NCI-H2081 (cell line): ENCODE measurements at regions not wholly inside any gene's neighbourhood (a gene's known extent, or its start where the extent isn't known, plus 50 kb on each side); places are given as distances from the start of the nearest gene placed in this dataset.
"Not testable (repeated sequence)": the region's sequence is repeated elsewhere in the genome, so short reads cannot be mapped to it uniquely, and the experiment has no call there.

ENCODE experiments used
- DNase-seq, 2 experiments: peaks; one replicate each; lab custom pipeline; 2025; lab: John Stamatoyannopoulos, UW

- no peak for DNase-seq
Measured at GRCh38 chr11:37323843-37324242, 725.8 kb upstream of the RAG2 start.

GRCh38 chr11:37322333-37323194, 724.5 kb upstream of the RAG2 start:
- no peak for DNase-seq

GRCh38 chr11:37320921-37321320, 722.9 kb upstream of the RAG2 start:
- no peak for DNase-seq

- no peak for DNase-seq
Measured at GRCh38 chr11:37317803-37318202, 719.8 kb upstream of the RAG2 start.

DNA sequence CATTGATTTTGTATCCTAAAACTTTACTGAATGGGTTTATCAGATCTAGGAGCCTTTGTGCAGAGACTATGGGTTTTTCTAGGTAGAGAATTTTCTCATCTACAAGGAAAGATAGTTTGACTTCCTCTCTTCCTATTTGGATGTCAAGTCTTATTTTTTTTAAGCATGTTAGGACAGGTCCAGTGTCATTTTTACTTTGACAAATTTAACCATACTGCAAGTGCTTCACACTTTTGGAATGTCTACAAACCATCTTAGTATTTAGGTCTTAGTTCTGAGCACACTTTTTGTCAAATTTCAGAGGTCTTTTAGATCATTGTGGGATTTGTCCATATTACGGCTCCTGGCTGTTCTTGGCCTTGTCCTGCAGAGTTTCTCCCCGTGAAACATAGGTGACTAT, 715.2 kb upstream of the RAG2 start:
- no peak for DNase-seq

DNA sequence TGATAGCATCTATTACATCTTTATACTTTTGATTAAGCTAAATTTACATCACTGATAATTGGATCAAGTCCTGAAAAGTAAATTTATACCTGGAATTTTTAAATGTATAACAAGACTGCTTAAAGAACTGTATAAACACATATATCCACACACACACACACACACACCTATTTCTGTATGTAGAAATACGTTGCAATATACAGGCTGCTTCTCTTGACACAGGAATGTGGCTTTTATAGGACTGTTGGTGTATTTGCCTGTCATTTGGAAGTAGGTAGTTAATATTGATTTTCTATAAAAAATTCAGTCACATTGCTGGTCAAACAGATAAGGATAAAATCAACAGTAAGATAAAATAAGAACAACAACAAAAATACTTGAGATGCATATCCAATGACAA, 708.5 kb upstream of the RAG2 start:
- no peak for DNase-seq

DNA sequence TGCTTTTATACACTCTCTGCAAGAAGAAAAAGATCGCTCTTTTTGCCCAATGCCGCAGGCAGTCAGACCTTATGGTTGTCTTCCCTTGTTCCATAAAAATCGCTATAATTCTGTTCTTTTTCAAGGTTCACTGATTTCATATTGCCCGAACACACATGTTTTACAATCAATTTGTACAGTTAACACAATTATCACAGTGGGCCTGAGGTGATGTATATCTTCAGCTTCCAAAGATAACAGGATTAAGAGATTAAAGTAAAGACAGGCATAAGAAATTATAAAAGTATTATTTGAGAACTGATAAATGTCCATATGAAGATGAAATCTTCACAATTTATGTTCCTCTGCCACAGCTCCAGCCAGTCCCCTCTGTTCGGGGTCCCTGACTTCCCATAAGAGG, 703.4 kb upstream of the RAG2 start:
- DNase-seq: not testable (repeated sequence)

GRCh38 chr11:37298173-37298572, 700.1 kb upstream of the RAG2 start:
- DNase-seq: no peak

DNA sequence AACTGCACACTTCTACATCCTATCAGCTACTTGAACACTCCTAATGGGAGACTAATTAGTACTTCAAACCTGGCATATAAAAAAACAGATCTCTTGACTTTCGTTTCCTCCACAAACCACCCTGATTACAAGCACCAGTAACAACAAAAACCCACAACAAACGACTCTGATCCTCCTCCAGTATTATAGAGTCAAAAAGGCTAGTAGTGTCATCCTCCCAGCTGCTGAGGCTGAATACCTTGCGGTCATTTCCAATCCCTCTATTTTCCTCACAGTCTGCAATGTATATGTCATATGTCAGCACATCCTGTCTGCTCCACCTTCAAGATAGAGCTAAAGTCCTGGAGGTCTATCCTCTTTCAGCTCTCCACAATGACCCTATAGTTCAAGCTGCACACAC, 688.9 kb upstream of the RAG2 start:
- no peak for DNase-seq

GRCh38 chr11:37282367-37282766, 684.3 kb upstream of the RAG2 start:
- DNase-seq: no peak

DNA sequence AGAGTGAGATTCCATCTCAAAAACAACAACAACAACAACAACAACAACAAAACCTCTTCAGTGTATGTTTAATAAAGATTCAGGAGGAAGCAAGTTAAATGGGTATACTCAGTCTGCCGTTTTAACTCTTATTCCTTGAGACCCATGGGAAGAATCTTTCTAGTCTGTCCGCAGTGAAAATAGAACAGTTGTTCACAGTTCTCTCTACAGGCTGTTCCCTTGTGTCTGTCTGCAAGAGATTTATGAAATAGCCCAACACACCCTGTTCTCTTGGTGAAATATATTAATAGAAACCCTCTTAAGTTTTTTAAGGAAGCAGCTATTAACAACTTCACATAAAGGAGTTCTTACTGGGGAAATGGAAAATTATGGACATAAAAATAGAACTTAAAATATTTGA, 682.2 kb upstream of the RAG2 start:
- DNase-seq: no peak

DNA sequence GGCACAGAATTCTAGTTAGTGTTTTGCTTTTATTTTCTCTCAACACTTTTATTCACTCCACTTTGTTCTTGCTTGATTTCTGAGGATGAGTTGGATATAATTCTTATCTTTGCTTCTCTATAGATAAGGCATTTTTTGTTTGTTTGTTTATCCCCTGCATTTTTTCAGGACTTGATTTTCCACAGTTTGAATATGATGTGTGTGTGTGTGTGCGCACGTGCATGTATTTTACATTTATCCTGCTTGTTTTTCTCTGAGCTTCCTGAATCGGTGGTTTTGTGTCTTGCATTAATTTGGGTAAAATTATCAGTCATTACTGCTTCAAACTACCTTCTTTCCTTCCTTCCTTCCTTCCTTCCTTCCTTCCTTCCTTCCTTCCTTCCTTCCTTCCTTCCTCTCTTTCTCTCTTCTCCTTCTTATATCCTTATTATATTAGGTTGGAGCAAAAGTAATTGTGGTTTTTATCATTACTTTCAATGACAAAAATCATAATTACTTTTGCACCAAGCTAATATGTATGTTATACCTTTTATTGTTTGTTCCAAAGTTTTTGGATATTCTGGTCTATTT, 679.9 kb upstream of the RAG2 start:
- DNase-seq: no peak

DNA sequence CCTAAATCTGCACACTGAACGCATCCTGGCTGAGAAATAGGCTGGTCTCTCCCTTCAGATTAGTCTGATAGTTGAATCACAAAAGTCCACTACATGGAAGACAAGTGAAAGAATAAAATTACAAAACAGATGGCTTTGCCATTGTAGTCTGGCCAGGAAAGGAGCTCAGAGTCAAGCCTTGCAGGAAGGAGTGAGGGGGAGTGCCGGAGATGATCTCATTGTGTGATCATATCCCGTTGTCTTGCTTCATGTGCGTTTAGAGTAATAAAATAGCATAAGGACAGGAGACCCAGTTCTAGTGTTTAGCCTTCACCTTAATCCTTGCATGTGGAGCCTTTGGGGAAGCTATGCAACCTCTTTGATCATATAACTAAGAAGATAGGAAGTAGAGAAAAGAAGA, 666.7 kb upstream of the RAG2 start:
- no peak for DNase-seq

DNA sequence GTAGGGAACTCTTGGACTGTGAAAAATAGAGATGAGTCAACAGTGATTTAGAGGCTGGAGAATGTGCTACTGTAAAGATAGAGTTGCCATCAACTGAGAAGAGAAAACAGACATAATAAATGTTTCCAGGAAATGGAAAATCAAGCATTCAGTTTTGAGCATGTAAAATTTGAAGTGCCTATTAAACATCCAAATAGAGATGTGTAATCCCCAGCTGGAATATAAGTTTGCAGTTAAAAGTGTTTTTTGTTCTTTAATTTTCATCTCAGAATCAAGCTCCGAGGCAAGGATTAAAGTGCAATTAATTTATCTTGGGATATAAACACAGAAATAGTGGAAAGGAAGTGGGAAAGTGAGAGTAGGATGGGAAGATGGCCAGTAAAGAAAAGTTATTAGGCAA, 666.0 kb upstream of the RAG2 start:
- DNase-seq: no peak

DNA sequence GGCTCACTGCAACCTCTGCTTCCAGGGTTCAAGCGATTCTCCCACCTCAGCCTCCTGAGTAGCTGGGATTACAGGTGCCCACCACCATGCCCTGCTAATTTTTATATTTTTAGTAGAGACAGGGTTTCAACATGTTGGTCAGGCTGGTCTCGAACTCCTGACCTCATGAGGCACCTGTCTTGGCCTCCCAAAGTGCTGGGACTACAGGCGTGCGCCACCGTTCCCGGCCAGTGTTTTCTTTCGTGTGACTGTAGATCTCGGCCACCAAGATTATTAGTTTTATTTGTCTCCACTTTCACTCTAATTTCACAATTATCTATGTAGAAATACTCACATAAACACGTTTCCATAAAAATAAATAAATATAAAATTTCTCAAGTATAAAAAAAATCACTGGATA, 665.4 kb upstream of the RAG2 start:
- DNase-seq: not testable (repeated sequence)

GRCh38 chr11:37259734-37260133, 661.7 kb upstream of the RAG2 start:
- DNase-seq: no peak

- DNase-seq: no peak
Measured at GRCh38 chr11:37248145-37248544, 650.1 kb upstream of the RAG2 start.

- not testable (repeated sequence) for DNase-seq
Measured at GRCh38 chr11:37246092-37246491, 648.1 kb upstream of the RAG2 start.

DNA sequence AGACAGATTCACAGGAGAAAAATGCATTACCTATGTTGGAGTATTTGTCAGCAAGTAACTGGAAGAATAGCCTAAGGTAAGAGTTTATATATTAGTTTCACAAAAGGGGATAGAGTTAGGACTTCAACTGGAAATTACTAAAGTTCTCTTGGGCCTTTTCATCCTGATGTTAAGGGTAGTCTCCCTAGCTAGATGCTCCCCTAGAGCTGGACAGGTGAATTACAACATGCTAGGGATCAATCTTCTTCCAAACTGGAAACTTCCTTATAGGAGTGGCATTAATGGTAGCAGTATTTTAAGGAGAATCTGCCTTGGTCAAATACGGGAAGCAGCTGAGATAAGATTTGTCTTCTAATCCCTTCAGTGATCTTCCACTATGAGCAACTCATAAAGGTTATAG, 632.8 kb upstream of the RAG2 start:
- no peak for DNase-seq

GRCh38 chr11:37223962-37224361, 625.9 kb upstream of the RAG2 start:
- no peak for DNase-seq

- no peak for DNase-seq
Measured at GRCh38 chr11:37203006-37203405, 605.0 kb upstream of the RAG2 start.

GRCh38 chr11:37199082-37199481, 601.0 kb upstream of the RAG2 start:
- no peak for DNase-seq

DNA sequence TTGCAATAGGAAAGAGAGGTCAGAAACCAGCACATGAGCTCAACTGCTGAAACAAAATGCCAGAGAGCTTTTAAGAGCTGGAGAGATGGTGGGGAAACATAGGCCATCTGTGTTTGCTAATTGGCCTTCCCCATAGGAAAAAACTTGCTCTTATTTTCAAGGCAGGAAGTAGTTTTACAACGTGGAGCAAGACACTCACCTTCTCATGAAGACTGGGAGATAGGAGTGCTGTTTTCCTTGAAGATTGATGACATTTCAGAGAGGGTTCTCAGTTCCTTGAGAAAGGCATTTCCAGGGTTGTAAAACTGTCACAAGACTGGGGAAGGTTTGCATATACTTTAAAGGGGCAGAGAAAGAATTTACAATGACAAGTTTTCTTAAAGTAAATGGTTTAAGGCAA, 586.3 kb upstream of the RAG2 start:
- no peak for DNase-seq

- no peak for DNase-seq
Measured at GRCh38 chr11:37182031-37182430, 584.0 kb upstream of the RAG2 start.
